HEK293 (cell line): ENCODE measurements at regions not wholly inside any gene's neighbourhood (a gene's known extent, or its start where the extent isn't known, plus 50 kb on each side); places are given as distances from the start of the nearest gene placed in this dataset.

Source experiments
- CTCF ChIA-PET: fragments of 350-600 bp; formaldehyde crosslinking; extraction: SDS; loops from one replicate; lab custom pipeline; 2021; ENCODE audit warnings: antibody characterized with exemption; lab: Yijun Ruan, JAX
- POLR2A ChIA-PET: fragments of 300-600 bp; formaldehyde crosslinking; extraction: SDS; loops from one replicate; lab custom pipeline; 2020; ENCODE audit warnings: antibody characterized with exemption, inconsistent platforms; lab: Yijun Ruan, JAX
- H3K27ac ChIP-seq: fragments of 200-500 bp; sonication (Bioruptor generic); 2 replicates; pipeline ENCODE4 v1.5.1; 2014; ENCODE audit warnings: low read depth, low read length, control low read depth, inconsistent platforms; ENCODE audit errors: extremely low read depth
- H3K36me3 ChIP-seq, 2 experiments: fragments of 200-500 bp in 1 of 2; sonication (Bioruptor generic) in 1 of 2; 1 replicate in 1 of 2; 2 replicates in 1 of 2; pipeline ENCODE4 v1.5.1; 2014 to 2017; ENCODE audit warnings: inconsistent platforms in 2 of 2, low read length in 2 of 2; ENCODE audit not compliant: control insufficient read depth in 2 of 2, insufficient read depth in 1 of 2
- H3K4me1 ChIP-seq: fragments of 200-500 bp; sonication (Bioruptor generic); 2 replicates; pipeline ENCODE4 v1.5.1; 2014; ENCODE audit warnings: mild to moderate bottlenecking, low read length, inconsistent platforms; ENCODE audit not compliant: control insufficient read depth, insufficient read depth
- H3K4me3 ChIP-seq: 2 replicates; pipeline ENCODE4 v1.5.1; 2011; ENCODE audit warnings: low read depth, mild to moderate bottlenecking, control low read depth, low read length, moderate library complexity
- H3K9me3 ChIP-seq: fragments of 200-500 bp; sonication (Bioruptor generic); 2 replicates; pipeline ENCODE4 v1.5.1; 2014; ENCODE audit warnings: low read depth, low read length, inconsistent platforms; ENCODE audit not compliant: control insufficient read depth, insufficient read depth
- BCL11B ChIP-seq: fragments of 450-650 bp; formaldehyde crosslinking; IDR thresholded peaks from 2 replicates; pipeline ENCODE4 v1.5.1; 2016; ENCODE audit warnings: low read depth, missing biosample characterization, missing genetic modification characterization
- KLF8 ChIP-seq: fragments of 450-650 bp; formaldehyde crosslinking; IDR thresholded peaks from 2 replicates; pipeline ENCODE4 v1.5.1; 2016; ENCODE audit warnings: missing biosample characterization, missing genetic modification characterization
- SCRT2 ChIP-seq: fragments of 450-650 bp; formaldehyde crosslinking; IDR thresholded peaks from 2 replicates; pipeline ENCODE4 v1.5.1; 2016; ENCODE audit warnings: missing biosample characterization, missing genetic modification characterization
- SP3 ChIP-seq: fragments of 450-650 bp; formaldehyde crosslinking; IDR thresholded peaks from 2 replicates; pipeline ENCODE4 v1.5.1; 2016; ENCODE audit warnings: missing biosample characterization, missing genetic modification characterization
- ZBTB21 ChIP-seq: fragments of 450-650 bp; formaldehyde crosslinking; IDR thresholded peaks from 2 replicates; pipeline ENCODE4 v1.5.1; 2017; ENCODE audit warnings: missing biosample characterization, missing genetic modification characterization
- ZBTB48 ChIP-seq: fragments of 450-650 bp; formaldehyde crosslinking; IDR thresholded peaks from 2 replicates; pipeline ENCODE4 v1.5.1; 2016; ENCODE audit warnings: missing biosample characterization, missing genetic modification characterization
- ZBTB7A ChIP-seq: fragments of 450-650 bp; formaldehyde crosslinking; IDR thresholded peaks from 2 replicates; pipeline ENCODE4 v1.5.1; 2016; ENCODE audit warnings: low read depth, missing biosample characterization, missing genetic modification characterization
- ZFP37 ChIP-seq: fragments of 450-650 bp; formaldehyde crosslinking; IDR thresholded peaks from 2 replicates; pipeline ENCODE4 v1.5.1; 2016; ENCODE audit warnings: missing biosample characterization, missing genetic modification characterization
- ZIC2 ChIP-seq: fragments of 450-650 bp; formaldehyde crosslinking; IDR thresholded peaks from 2 replicates; pipeline ENCODE4 v1.5.1; 2016; ENCODE audit warnings: missing biosample characterization, missing genetic modification characterization
- ZNF10 ChIP-seq: fragments of 450-650 bp; formaldehyde crosslinking; IDR thresholded peaks from 2 replicates; pipeline ENCODE4 v1.5.1; 2017; ENCODE audit warnings: missing biosample characterization, missing genetic modification characterization
- ZNF112 ChIP-seq: fragments of 450-650 bp; formaldehyde crosslinking; IDR thresholded peaks from 2 replicates; pipeline ENCODE4 v1.5.0; 2017; ENCODE audit warnings: missing biosample characterization, missing genetic modification characterization
- ZNF133 ChIP-seq: fragments of 450-650 bp; formaldehyde crosslinking; IDR thresholded peaks from 2 replicates; pipeline ENCODE4 v1.5.1; 2016; ENCODE audit warnings: missing biosample characterization, missing genetic modification characterization
- ZNF211 ChIP-seq: fragments of 450-650 bp; formaldehyde crosslinking; IDR thresholded peaks from 2 replicates; pipeline ENCODE4 v1.5.1; 2016; ENCODE audit warnings: low read depth, missing biosample characterization, missing genetic modification characterization
- ZNF510 ChIP-seq: fragments of 450-650 bp; formaldehyde crosslinking; IDR thresholded peaks from 2 replicates; pipeline ENCODE4 v1.5.1; 2018; ENCODE audit warnings: mild to moderate bottlenecking, missing genetic modification characterization, missing biosample characterization; ENCODE audit not compliant: insufficient replicate concordance
- ZNF558 ChIP-seq: fragments of 450-650 bp; formaldehyde crosslinking; IDR thresholded peaks from 2 replicates; pipeline ENCODE4 v1.5.1; 2016; ENCODE audit warnings: missing biosample characterization, missing genetic modification characterization
- ZNF561 ChIP-seq: fragments of 450-650 bp; IDR thresholded peaks from 2 replicates; pipeline ENCODE4 v1.5.1; 2018; ENCODE audit warnings: missing biosample characterization, missing genetic modification characterization, borderline replicate concordance
- ZNF610 ChIP-seq: fragments of 450-650 bp; formaldehyde crosslinking; IDR thresholded peaks from 2 replicates; pipeline ENCODE4 v1.5.1; 2016; ENCODE audit warnings: missing biosample characterization, missing genetic modification characterization, borderline replicate concordance
- ZNF624 ChIP-seq: fragments of 450-650 bp; formaldehyde crosslinking; IDR thresholded peaks from 2 replicates; pipeline ENCODE4 v1.5.1; 2017; ENCODE audit warnings: missing biosample characterization, missing genetic modification characterization
- ZNF629 ChIP-seq: fragments of 450-650 bp; formaldehyde crosslinking; IDR thresholded peaks from 2 replicates; pipeline ENCODE4 v1.5.1; 2017; ENCODE audit warnings: missing biosample characterization, missing genetic modification characterization
- ZNF785 ChIP-seq: fragments of 450-650 bp; formaldehyde crosslinking; IDR thresholded peaks from 2 replicates; pipeline ENCODE4 v1.5.1; 2016; ENCODE audit warnings: missing biosample characterization, missing genetic modification characterization
- ZNF792 ChIP-seq: fragments of 450-650 bp; formaldehyde crosslinking; IDR thresholded peaks from 2 replicates; pipeline ENCODE4 v1.5.1; 2016; ENCODE audit warnings: missing biosample characterization, missing genetic modification characterization
- ZNF837 ChIP-seq: fragments of 450-650 bp; formaldehyde crosslinking; IDR thresholded peaks from 2 replicates; pipeline ENCODE4 v1.5.1; 2016; ENCODE audit warnings: missing biosample characterization, missing genetic modification characterization
- TF ChIP-seq, protein P1 (sequence below): fragments of 450-650 bp; formaldehyde crosslinking; IDR thresholded peaks from 2 replicates; pipeline ENCODE4 v1.5.1; 2017; ENCODE audit warnings: missing biosample characterization, missing genetic modification characterization
- TF ChIP-seq, protein P2 (sequence below): fragments of 450-650 bp; formaldehyde crosslinking; IDR thresholded peaks from 2 replicates; pipeline ENCODE4 v1.5.1; 2016; ENCODE audit warnings: missing biosample characterization, missing genetic modification characterization
- TF ChIP-seq, protein P3 (sequence below): fragments of 450-650 bp; formaldehyde crosslinking; IDR thresholded peaks from 2 replicates; pipeline ENCODE4 v1.5.1; 2016; ENCODE audit warnings: missing biosample characterization, missing genetic modification characterization
- TF ChIP-seq, protein P4 (sequence below): fragments of 450-650 bp; formaldehyde crosslinking; IDR thresholded peaks from 2 replicates; pipeline ENCODE4 v1.5.1; 2016; ENCODE audit warnings: missing biosample characterization, missing genetic modification characterization

DNA sequence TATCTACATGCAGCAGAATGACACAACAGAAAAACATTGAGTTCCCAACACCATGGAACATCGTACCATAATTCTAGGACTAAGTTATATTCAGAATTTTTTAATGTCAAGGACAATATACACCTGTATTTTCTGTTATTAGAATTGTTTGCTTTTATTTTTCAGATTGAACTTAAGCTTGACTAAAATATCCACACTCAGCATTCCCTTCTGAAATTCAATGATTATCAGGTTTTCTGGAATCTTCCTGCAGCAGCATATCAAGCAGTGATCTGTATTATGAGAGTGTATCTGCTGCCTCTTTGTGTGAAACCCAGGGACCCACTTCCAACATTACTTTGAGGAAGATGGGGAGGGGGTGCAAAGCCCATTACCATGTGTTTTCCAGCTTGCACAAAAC lies 578.6 kb upstream of the JAG1 start (continued):
- TF ChIP-seq ZNF561 (tag by site-specific recombination), result no peak
- TF ChIP-seq, protein P1, sequence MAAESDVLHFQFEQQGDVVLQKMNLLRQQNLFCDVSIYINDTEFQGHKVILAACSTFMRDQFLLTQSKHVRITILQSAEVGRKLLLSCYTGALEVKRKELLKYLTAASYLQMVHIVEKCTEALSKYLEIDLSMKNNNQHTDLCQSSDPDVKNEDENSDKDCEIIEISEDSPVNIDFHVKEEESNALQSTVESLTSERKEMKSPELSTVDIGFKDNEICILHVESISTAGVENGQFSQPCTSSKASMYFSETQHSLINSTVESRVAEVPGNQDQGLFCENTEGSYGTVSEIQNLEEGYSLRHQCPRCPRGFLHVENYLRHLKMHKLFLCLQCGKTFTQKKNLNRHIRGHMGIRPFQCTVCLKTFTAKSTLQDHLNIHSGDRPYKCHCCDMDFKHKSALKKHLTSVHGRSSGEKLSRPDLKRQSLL (tag by site-specific recombination), result no peak
- TF ChIP-seq, all 188 proteins: peak for 0

DNA sequence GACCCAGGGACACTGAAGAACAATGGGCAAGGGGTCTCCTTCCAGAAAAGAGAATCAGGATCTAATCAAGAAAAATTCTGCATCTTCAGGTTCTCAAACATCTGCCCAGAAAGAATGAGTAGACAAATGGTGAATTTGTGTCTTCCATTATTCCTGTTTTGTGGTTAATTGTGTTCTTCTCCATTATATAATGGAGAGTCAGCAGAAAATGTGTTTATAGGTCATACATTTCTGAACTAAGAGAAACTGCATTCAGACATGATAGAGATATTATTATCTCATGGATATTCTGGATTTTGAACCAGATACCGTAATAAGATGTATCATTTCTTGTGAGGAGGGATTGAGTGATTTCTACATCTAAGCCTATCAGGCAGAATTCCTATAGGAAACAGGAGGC lies 581.7 kb upstream of the JAG1 start:
- Histone ChIP-seq H3K9me3 (no peaks in the 10 kb centered on the region), H3K36me3 (no peaks in the 10 kb centered on the region), H3K4me1 (no peaks in the 10 kb centered on the region), H3K27ac (no peak overlapping the region), H3K4me3 (no peak overlapping the region)
- no peak for TF ChIP-seq ZNF133 (tag by site-specific recombination)
- no peak for TF ChIP-seq ZNF10
- no peak for TF ChIP-seq BCL11B (tag by site-specific recombination)
- no peak for TF ChIP-seq ZBTB21 (tag by site-specific recombination)
- TF ChIP-seq ZNF558 (tag by site-specific recombination), result no peak
- TF ChIP-seq, protein P2, sequence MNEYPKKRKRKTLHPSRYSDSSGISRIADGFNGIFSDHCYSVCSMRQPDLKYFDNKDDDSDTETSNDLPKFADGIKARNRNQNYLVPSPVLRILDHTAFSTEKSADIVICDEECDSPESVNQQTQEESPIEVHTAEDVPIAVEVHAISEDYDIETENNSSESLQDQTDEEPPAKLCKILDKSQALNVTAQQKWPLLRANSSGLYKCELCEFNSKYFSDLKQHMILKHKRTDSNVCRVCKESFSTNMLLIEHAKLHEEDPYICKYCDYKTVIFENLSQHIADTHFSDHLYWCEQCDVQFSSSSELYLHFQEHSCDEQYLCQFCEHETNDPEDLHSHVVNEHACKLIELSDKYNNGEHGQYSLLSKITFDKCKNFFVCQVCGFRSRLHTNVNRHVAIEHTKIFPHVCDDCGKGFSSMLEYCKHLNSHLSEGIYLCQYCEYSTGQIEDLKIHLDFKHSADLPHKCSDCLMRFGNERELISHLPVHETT (tag by site-specific recombination), result no peak
- no peak for TF ChIP-seq ZIC2 (tag by site-specific recombination)
- ChIA-PET CTCF (no interaction called here), POLR2A (no interaction called here)

DNA sequence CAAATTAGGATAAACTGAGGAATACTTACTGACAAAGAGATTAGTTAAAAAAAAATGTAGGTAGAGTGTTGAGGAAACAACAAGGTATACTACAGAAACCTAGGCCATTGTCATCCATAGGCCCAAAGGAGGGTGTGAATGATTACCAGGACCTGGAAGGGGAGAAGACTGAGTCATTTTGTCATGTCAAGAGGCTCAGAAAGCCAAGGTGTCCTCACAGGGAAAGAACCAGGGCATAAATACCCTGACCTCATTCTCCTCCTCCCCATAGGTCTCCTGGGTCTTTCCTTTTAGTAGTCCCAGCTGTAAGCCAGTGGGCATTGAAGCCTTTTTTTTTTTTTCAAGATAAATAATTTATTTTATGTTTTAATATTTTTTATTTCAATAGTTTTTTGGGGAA lies 582.1 kb upstream of the JAG1 start:
- Histone ChIP-seq H3K4me3 (no peak overlapping the region), H3K27ac (no peak overlapping the region), H3K36me3 (no peaks in the 10 kb centered on the region), H3K4me1 (no peaks in the 10 kb centered on the region)
- ChIA-PET CTCF (no interaction called here), POLR2A (no interaction called here)
- TF ChIP-seq ZNF792 (tag by site-specific recombination), result no peak
- TF ChIP-seq ZNF510 (tag by site-specific recombination), result no peak
- no peak for TF ChIP-seq ZNF211
- TF ChIP-seq ZNF837 (tag by site-specific recombination), result no peak
- no peak for TF ChIP-seq ZFP37
- TF ChIP-seq SP3 (tag by site-specific recombination), result no peak
- no peak for TF ChIP-seq ZNF610 (tag by site-specific recombination)
- TF ChIP-seq ZNF624 (tag by site-specific recombination), result no peak
- TF ChIP-seq, protein P3, sequence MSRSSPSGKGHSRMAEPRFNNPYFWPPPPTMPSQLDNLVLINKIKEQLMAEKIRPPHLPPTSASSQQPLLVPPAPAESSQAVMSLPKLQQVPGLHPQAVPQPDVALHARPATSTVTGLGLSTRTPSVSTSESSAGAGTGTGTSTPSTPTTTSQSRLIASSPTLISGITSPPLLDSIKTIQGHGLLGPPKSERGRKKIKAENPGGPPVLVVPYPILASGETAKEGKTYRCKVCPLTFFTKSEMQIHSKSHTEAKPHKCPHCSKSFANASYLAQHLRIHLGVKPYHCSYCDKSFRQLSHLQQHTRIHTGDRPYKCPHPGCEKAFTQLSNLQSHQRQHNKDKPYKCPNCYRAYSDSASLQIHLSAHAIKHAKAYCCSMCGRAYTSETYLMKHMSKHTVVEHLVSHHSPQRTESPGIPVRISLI (tag by site-specific recombination), result no peak
- no peak for TF ChIP-seq ZIC2 (tag by site-specific recombination)
- TF ChIP-seq ZNF112 (tag by site-specific recombination), result no peak
- no peak for TF ChIP-seq ZNF785 (tag by site-specific recombination)
- no peak for TF ChIP-seq ZBTB48
- TF ChIP-seq ZBTB7A, result no peak
- TF ChIP-seq SCRT2 (tag by site-specific recombination), result no peak
- TF ChIP-seq, protein P4, sequence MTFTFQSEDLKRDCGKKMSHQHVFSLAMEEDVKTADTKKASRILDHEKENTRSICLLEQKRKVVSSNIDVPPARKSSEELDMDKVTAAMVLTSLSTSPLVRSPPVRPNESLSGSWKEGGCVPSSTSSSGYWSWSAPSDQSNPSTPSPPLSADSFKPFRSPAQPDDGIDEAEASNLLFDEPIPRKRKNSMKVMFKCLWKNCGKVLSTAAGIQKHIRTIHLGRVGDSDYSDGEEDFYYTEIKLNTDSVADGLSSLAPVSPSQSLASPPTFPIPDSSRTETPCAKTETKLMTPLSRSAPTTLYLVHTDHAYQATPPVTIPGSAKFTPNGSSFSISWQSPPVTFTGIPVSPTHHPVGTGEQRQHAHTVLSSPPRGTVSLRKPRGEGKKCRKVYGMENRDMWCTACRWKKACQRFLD (tag by site-specific recombination), result no peak
- no peak for TF ChIP-seq KLF8 (tag by site-specific recombination)
- no peak for TF ChIP-seq ZNF629
- no peak for TF ChIP-seq ZNF133 (tag by site-specific recombination)
- TF ChIP-seq, all 188 proteins: peak for 0
- H3K9me3 ChIP-seq, result no peaks in the 10 kb centered on the region
